Suprapubic skin (tissue), 4 donors: ENCODE measurements at regions not wholly inside any gene's neighbourhood (a gene's known extent, or its start where the extent isn't known, plus 50 kb on each side); places are given as distances from the start of the nearest gene placed in this dataset.

ENCODE experiments used
- DNase-seq, 2 donors: peaks; one replicate each; pipeline ENCODE4 v3.0.0-alpha.2; 2019; ENCODE audit warnings: low spot score in 2 of 2
- H3K27ac ChIP-seq: fragments of 200-600 bp; sonication (generic); one replicate; pipeline ENCODE4 v1.5.1; 2019
- H3K27me3 ChIP-seq: fragments of 200-600 bp; sonication (generic); one replicate; pipeline ENCODE4 v1.5.1; 2019
- H3K36me3 ChIP-seq: fragments of 200-600 bp; sonication (generic); one replicate; pipeline ENCODE4 v1.5.1; 2019
- H3K4me1 ChIP-seq: fragments of 200-600 bp; sonication (generic); one replicate; pipeline ENCODE4 v1.5.1; 2019
- H3K4me3 ChIP-seq: fragments of 200-600 bp; sonication (generic); one replicate; pipeline ENCODE4 v1.5.1; 2019; ENCODE audit warnings: mild to moderate bottlenecking
- H3K9me3 ChIP-seq: fragments of 200-600 bp; sonication (generic); one replicate; pipeline ENCODE4 v1.5.1; 2019
- CTCF ChIP-seq, 2 donors: fragments of 200-600 bp in 1 of 2; fragments of 450-650 bp in 1 of 2; sonication (generic) in 1 of 2; IDR thresholded peaks; one replicate each; pipeline ENCODE4 v1.5.1; 2016 to 2019; ENCODE audit warnings: antibody characterized with exemption in 2 of 2, mild to moderate bottlenecking in 1 of 2, moderate library complexity in 1 of 2
- EP300 ChIP-seq: sonication (generic); formaldehyde crosslinking; IDR thresholded peaks from one replicate; pipeline ENCODE4 v1.6.1; 2017; ENCODE audit warnings: antibody characterized with exemption
- POLR2A ChIP-seq, 2 donors: fragments of 450-650 bp; IDR thresholded peaks; one replicate each; pipeline ENCODE4 v1.6.1; 2017; ENCODE audit warnings: antibody characterized with exemption in 2 of 2, mild to moderate bottlenecking in 2 of 2, moderate library complexity in 2 of 2
- POLR2AphosphoS5 ChIP-seq, 3 donors: sonication (generic); formaldehyde crosslinking; IDR thresholded peaks; one replicate each; pipeline ENCODE4 v1.6.1; 2017; ENCODE audit warnings: antibody characterized with exemption in 3 of 3
- WGBS: methylation state at CpG from one replicate; pipeline ENCODE4 v1.1.5; 2018; 5-methylcytosine and 5-hydroxymethylcytosine counted together

- Histone ChIP-seq H3K27ac (no peak overlapping the region), H3K36me3 (no peaks in the 10 kb centered on the region), H3K4me3 (no peak overlapping the region), H3K9me3 (no peaks in the 10 kb centered on the region), H3K4me1 (no peaks in the 10 kb centered on the region), H3K27me3 (no peaks in the 10 kb centered on the region)
- TF ChIP-seq POLR2AphosphoS5 (IDR thresholded peaks at IDR 0.05) (no peak), POLR2A (IDR thresholded peaks at IDR 0.05) (no peak), CTCF (IDR thresholded peaks at IDR 0.05) (no peak), EP300 (no peak)
- no peak for DNase-seq
These were observed 427.6 kb upstream of the DCC start for GRCh38 chr18:51912381-51912780.

- Histone ChIP-seq H3K36me3 (no peaks in the 10 kb centered on the region), H3K4me3 (no peak overlapping the region), H3K9me3 (no peaks in the 10 kb centered on the region), H3K4me1 (no peaks in the 10 kb centered on the region), H3K27me3 (no peaks in the 10 kb centered on the region), H3K27ac (no peak overlapping the region)
- WGBS: 61% methylated on average over 7 of the region's 7 CpGs
- TF ChIP-seq POLR2AphosphoS5 (IDR thresholded peaks at IDR 0.05) (no peak), POLR2A (IDR thresholded peaks at IDR 0.05) (no peak), EP300 (no peak)
- no peak for DNase-seq
These were observed 424.8 kb upstream of the DCC start for GRCh38 chr18:51915176-51915575.

- Histone ChIP-seq H3K36me3 (no peaks in the 10 kb centered on the region), H3K27me3 (no peaks in the 10 kb centered on the region), H3K4me3 (no peak overlapping the region), H3K27ac (no peak overlapping the region), H3K4me1 (no peaks in the 10 kb centered on the region), H3K9me3 (peaks cover 6% of the 10 kb centered on the region)
- 76% methylated on average over 3 of the region's 3 CpGs for WGBS
- DNase-seq: no peak
- TF ChIP-seq POLR2A (IDR thresholded peaks at IDR 0.05) (no peak), CTCF (IDR thresholded peaks at IDR 0.05) (no peak), POLR2AphosphoS5 (IDR thresholded peaks at IDR 0.05) (no peak), EP300 (no peak)
These were observed 418.1 kb upstream of the DCC start for GRCh38 chr18:51921862-51922261.

- Histone ChIP-seq H3K27ac (no peak overlapping the region), H3K4me1 (no peaks in the 10 kb centered on the region), H3K4me3 (no peak overlapping the region), H3K9me3 (peaks cover 7% of the 10 kb centered on the region), H3K36me3 (no peaks in the 10 kb centered on the region), H3K27me3 (no peaks in the 10 kb centered on the region)
- TF ChIP-seq POLR2A (IDR thresholded peaks at IDR 0.05): no peak
- DNase-seq: no peak
- WGBS: 88% methylated on average over 1 of the region's 1 CpG
These were observed 406.1 kb upstream of the DCC start for GRCh38 chr18:51933903-51934302.

GRCh38 chr18:51936115-51936514, 403.9 kb upstream of the DCC start:
- WGBS: 66% methylated on average over 2 of the region's 2 CpGs

GRCh38 chr18:51941999-51942398, 398.0 kb upstream of the DCC start:
- no peaks in the 10 kb centered on the region for H3K9me3 ChIP-seq
- DNase-seq: no peak
- no peaks in the 10 kb centered on the region for H3K27me3 ChIP-seq
- WGBS: 75% methylated on average over 2 of the region's 2 CpGs
- H3K4me1 ChIP-seq: no peaks in the 10 kb centered on the region
- no peak overlapping the region for H3K4me3 ChIP-seq
- H3K27ac ChIP-seq: no peak overlapping the region
- no peak for TF ChIP-seq EP300
- no peak for TF ChIP-seq CTCF (IDR thresholded peaks at IDR 0.05)
- TF ChIP-seq POLR2AphosphoS5 (IDR thresholded peaks at IDR 0.05): no peak
- no peak for TF ChIP-seq POLR2A (IDR thresholded peaks at IDR 0.05)
- no peaks in the 10 kb centered on the region for H3K36me3 ChIP-seq

More at GRCh38 chr18:51936115-51936514, 403.9 kb upstream of the DCC start:
- Histone ChIP-seq H3K4me3 (no peak overlapping the region), H3K4me1 (no peaks in the 10 kb centered on the region), H3K27me3 (no peaks in the 10 kb centered on the region), H3K9me3 (no peaks in the 10 kb centered on the region), H3K27ac (no peak overlapping the region), H3K36me3 (no peaks in the 10 kb centered on the region)
- DNase-seq: no peak
- TF ChIP-seq POLR2AphosphoS5 (IDR thresholded peaks at IDR 0.05): no peak
- TF ChIP-seq EP300: no peak
- no peak for TF ChIP-seq CTCF (IDR thresholded peaks at IDR 0.05)
- no peak for TF ChIP-seq POLR2A (IDR thresholded peaks at IDR 0.05)
